OCI-LY1 (cell line): ENCODE measurements at regions not wholly inside any gene's neighbourhood (a gene's known extent, or its start where the extent isn't known, plus 50 kb on each side); places are given as distances from the start of the nearest gene placed in this dataset.

Source experiments
- H2AFZ ChIP-seq: fragments of 200-600 bp; sonication (generic), shearing (Covaris generic); 2 replicates; pipeline ENCODE4 v1.6.0; 2014; ENCODE audit warnings: antibody characterized with exemption, mild to moderate bottlenecking, low read length
- H3F3A ChIP-seq: fragments of 200-600 bp; sonication (generic), shearing (Covaris generic); 2 replicates; pipeline ENCODE4 v1.6.0; 2014; ENCODE audit warnings: mild to moderate bottlenecking, antibody characterized with exemption, low read length, moderate library complexity; ENCODE audit not compliant: insufficient read depth
- H3K27ac ChIP-seq: fragments of 200-600 bp; sonication (generic); 2 replicates; pipeline ENCODE4 v1.5.1; 2014; ENCODE audit warnings: low read length, mixed run types, mild to moderate bottlenecking, low read depth; ENCODE audit not compliant: poor library complexity, severe bottlenecking
- H3K27me3 ChIP-seq: fragments of 200-600 bp; sonication (generic); 2 replicates; pipeline ENCODE4 v1.6.0; 2014; ENCODE audit warnings: antibody characterized with exemption, mild to moderate bottlenecking, low read length, moderate library complexity; ENCODE audit not compliant: insufficient read depth
- H3K36me3 ChIP-seq: fragments of 200-600 bp; sonication (generic); 2 replicates; pipeline ENCODE4 v1.6.1; 2014; ENCODE audit warnings: mild to moderate bottlenecking, antibody characterized with exemption, low read length, moderate library complexity, mixed read lengths; ENCODE audit not compliant: insufficient read depth
- H3K4me1 ChIP-seq: fragments of 200-600 bp; sonication (generic); 2 replicates; pipeline ENCODE4 v1.5.1; 2014; ENCODE audit warnings: mild to moderate bottlenecking, low read length, moderate library complexity; ENCODE audit not compliant: insufficient read depth, severe bottlenecking
- H3K4me2 ChIP-seq: fragments of 200-600 bp; sonication (generic), shearing (Covaris generic); 2 replicates; pipeline ENCODE4 v1.6.1; 2014; ENCODE audit warnings: low read length
- H3K4me3 ChIP-seq: fragments of 200-600 bp; sonication (generic); 2 replicates; pipeline ENCODE4 v1.5.1; 2014; ENCODE audit warnings: low read length, low read depth, mild to moderate bottlenecking, mixed read lengths; ENCODE audit not compliant: poor library complexity, severe bottlenecking
- H3K79me2 ChIP-seq: fragments of 200-600 bp; shearing (Covaris generic); 2 replicates; pipeline ENCODE4 v1.6.1; 2016; ENCODE audit warnings: mixed run types, low read length, mixed read lengths; ENCODE audit not compliant: insufficient read depth
- H3K9ac ChIP-seq: fragments of 200-600 bp; sonication (generic), shearing (Covaris generic); 2 replicates; pipeline ENCODE4 v1.6.1; 2014; ENCODE audit warnings: mild to moderate bottlenecking, low read length, mixed read lengths
- H3K9me2 ChIP-seq: fragments of 200-600 bp; sonication (generic), shearing (Covaris generic); 2 replicates; pipeline ENCODE4 v1.6.1; 2014; ENCODE audit warnings: low read depth, mild to moderate bottlenecking, low read length, mixed read lengths
- H3K9me3 ChIP-seq: fragments of 200-600 bp; shearing (Covaris generic); 2 replicates; pipeline ENCODE4 v1.6.1; 2014; ENCODE audit warnings: low read length, mixed read lengths
- H4K20me1 ChIP-seq: fragments of 200-600 bp; sonication (generic), shearing (Covaris generic); 2 replicates; pipeline ENCODE4 v1.6.0; 2016; ENCODE audit warnings: mild to moderate bottlenecking, low read length; ENCODE audit not compliant: insufficient read depth
- EZH2 ChIP-seq: fragments of 200-600 bp; sonication (generic), shearing (Covaris generic); IDR thresholded peaks from 2 replicates; pipeline ENCODE4 v1.8.0; 2017; ENCODE audit warnings: borderline replicate concordance, mixed run types, mild to moderate bottlenecking, antibody characterized with exemption, low read length, moderate library complexity, mixed read lengths
- TF ChIP-seq, protein P1 (sequence below): fragments of 200-600 bp; sonication (generic), shearing (Covaris generic); IDR thresholded peaks from 2 replicates; pipeline ENCODE4 v1.5.1; 2017; ENCODE audit warnings: mild to moderate bottlenecking, antibody characterized with exemption, low read length, moderate library complexity, mixed read lengths

DNA sequence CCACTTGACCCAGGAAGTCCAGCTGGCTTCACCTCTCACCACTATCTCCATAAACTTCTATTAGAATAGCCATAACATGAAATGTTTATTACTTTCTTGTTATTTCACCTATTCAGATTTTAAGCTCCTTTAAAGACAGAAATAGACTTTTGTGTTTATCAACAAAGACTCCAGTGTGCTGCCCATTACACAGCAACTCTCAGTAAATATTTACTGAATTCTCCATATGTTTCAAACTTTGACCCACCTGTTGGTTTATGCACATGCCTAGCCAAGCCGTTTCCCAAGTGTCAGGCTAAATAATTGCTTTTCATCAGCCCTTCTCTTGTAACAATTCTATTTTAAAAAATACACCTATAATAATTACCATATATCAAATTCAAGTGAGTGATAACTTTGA lies 242.9 kb upstream of the NEIL3 start:
- Histone ChIP-seq H3F3A (no peaks in the 10 kb centered on the region), H2AFZ (no peak overlapping the region), H3K27me3 (no peaks in the 10 kb centered on the region), H3K9me3 (no peaks in the 10 kb centered on the region), H4K20me1 (no peaks in the 10 kb centered on the region), H3K9me2 (no peaks in the 10 kb centered on the region), H3K36me3 (no peaks in the 10 kb centered on the region), H3K79me2 (no peaks in the 10 kb centered on the region), H3K4me1 (no peaks in the 10 kb centered on the region), H3K4me2 (no peak overlapping the region), H3K9ac (no peak overlapping the region), H3K4me3 (no peak overlapping the region), H3K27ac (no peak overlapping the region)
- TF ChIP-seq, protein P1, sequence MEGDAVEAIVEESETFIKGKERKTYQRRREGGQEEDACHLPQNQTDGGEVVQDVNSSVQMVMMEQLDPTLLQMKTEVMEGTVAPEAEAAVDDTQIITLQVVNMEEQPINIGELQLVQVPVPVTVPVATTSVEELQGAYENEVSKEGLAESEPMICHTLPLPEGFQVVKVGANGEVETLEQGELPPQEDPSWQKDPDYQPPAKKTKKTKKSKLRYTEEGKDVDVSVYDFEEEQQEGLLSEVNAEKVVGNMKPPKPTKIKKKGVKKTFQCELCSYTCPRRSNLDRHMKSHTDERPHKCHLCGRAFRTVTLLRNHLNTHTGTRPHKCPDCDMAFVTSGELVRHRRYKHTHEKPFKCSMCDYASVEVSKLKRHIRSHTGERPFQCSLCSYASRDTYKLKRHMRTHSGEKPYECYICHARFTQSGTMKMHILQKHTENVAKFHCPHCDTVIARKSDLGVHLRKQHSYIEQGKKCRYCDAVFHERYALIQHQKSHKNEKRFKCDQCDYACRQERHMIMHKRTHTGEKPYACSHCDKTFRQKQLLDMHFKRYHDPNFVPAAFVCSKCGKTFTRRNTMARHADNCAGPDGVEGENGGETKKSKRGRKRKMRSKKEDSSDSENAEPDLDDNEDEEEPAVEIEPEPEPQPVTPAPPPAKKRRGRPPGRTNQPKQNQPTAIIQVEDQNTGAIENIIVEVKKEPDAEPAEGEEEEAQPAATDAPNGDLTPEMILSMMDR, result no peak
- no peak for TF ChIP-seq EZH2

DNA sequence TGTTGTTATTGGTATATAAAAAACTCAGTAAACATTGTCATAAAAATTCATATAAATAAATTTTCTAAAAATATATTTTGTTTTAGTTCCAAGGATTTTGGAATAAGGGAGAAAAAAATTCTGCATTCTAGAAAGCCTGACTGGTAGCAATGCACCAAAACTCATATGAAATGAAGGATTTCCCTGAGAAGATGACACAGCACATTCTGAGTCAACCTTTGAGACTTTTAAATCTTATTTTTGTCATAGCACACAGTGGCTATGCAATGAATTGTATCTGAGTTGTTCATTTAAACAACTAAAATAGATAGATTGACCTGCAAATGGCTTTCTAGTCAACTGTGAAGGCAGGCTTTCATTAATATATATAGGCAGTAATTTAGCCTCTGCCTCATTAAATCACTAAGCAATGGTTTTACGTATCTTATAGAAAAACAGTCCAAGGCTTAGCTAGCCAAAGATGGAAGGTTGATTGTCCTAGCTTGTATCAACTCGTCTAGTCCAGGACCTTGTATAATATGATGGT lies 239.1 kb upstream of the NEIL3 start:
- Histone ChIP-seq H3K9me3 (no peaks in the 10 kb centered on the region), H4K20me1 (no peaks in the 10 kb centered on the region), H3K4me3 (no peak overlapping the region)

DNA sequence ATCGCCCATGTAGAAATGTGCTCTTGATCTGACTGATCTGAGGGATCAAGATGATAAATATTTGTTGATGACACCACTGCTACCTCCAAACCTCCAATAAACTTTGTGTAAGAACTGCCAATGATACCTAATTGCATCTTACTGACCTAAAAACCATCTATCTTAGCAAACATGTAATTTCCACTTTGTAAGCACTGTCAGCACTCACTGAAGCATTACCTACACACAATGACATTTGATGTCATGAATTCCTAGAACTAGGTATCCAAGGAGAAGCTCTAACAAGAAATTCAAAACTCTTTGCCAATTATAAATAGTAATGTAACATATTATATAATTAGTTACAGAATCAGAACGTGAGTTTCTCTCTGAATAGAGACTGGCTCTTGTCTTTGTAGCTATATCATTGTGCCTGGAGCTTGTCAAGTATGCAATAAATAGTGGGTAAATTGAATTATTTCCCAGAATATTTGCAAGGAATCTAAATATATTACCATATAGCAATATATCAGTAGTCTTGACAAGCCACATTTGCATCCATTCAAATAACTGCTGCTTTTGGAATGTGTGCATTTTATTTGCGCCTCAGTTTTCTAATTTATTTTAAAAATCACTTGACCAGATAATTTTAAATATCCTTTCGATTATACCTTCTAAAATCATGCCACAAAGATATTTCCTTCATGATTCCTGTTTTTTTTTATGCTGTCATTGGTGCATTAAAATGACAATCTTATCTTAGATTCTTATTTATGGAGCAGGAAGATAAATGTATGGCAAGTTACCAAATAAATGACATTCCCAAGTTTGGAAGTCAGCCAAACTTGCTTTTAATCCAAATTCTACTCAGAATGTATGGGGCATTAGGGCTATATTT lies 232.3 kb upstream of the NEIL3 start:
- no peaks in the 10 kb centered on the region for H4K20me1 ChIP-seq
- H3K9ac ChIP-seq, result no peak overlapping the region
- H3K79me2 ChIP-seq, result no peaks in the 10 kb centered on the region
- no peak overlapping the region for H3K4me3 ChIP-seq
- H3K4me1 ChIP-seq, result no peaks in the 10 kb centered on the region
- no peaks in the 10 kb centered on the region for H3K36me3 ChIP-seq
- H2AFZ ChIP-seq, result no peak overlapping the region
- H3F3A ChIP-seq, result 0 out of 2 replicates have a peak, but pooled peaks cover 2% of the 10 kb centered on the region
- H3K4me2 ChIP-seq, result no peak overlapping the region
- TF ChIP-seq, protein P1, result no peak
- TF ChIP-seq EZH2, result no peak
- no peak overlapping the region for H3K27ac ChIP-seq
- H3K9me3 ChIP-seq, result no peaks in the 10 kb centered on the region
- no peaks in the 10 kb centered on the region for H3K9me2 ChIP-seq
- no peaks in the 10 kb centered on the region for H3K27me3 ChIP-seq

More for the DNA sequence above, 239.1 kb upstream of the NEIL3 start:
- TF ChIP-seq EZH2, result no peak
- TF ChIP-seq, protein P1, result no peak
- no peaks in the 10 kb centered on the region for H3K27me3 ChIP-seq
- no peak overlapping the region for H2AFZ ChIP-seq
- no peaks in the 10 kb centered on the region for H3K36me3 ChIP-seq
- H3K27ac ChIP-seq, result no peak overlapping the region
- H3K4me1 ChIP-seq, result no peaks in the 10 kb centered on the region
- H3K4me2 ChIP-seq, result no peak overlapping the region
- H3K9me2 ChIP-seq, result no peaks in the 10 kb centered on the region
- H3K9ac ChIP-seq, result no peak overlapping the region
- H3K79me2 ChIP-seq, result no peaks in the 10 kb centered on the region
- no peaks in the 10 kb centered on the region for H3F3A ChIP-seq
